AG09309 (cell line): ENCODE measurements at regions not wholly inside any gene's neighbourhood (a gene's known extent, or its start where the extent isn't known, plus 50 kb on each side); places are given as distances from the start of the nearest gene placed in this dataset.
"Not testable (repeated sequence)": the region's sequence is repeated elsewhere in the genome, so short reads cannot be mapped to it uniquely, and the experiment has no call there.

Source experiments
- DNase-seq: peaks from one replicate; pipeline ENCODE4 v3.0.0-alpha.2; 2010; ENCODE audit warnings: low read depth
- H3K4me3 ChIP-seq: 2 replicates; pipeline ENCODE4 v1.5.1; 2011; ENCODE audit warnings: mild to moderate bottlenecking, low read depth, low read length, moderate library complexity; ENCODE audit not compliant: control insufficient read depth
- CTCF ChIP-seq: IDR thresholded peaks from 2 replicates; pipeline ENCODE4 v1.5.1; 2011; ENCODE audit warnings: mild to moderate bottlenecking, low read depth, low read length, inconsistent platforms; ENCODE audit not compliant: insufficient read depth, control insufficient read depth; ENCODE audit errors: missing control alignments

- DNase-seq: no peak
- no peak for TF ChIP-seq CTCF
- no peak overlapping the region for H3K4me3 ChIP-seq
Observed at GRCh38 chr4:169899295-169899694, 126.9 kb downstream of the MFAP3L start.

GRCh38 chr4:169898095-169898494 is 128.1 kb downstream of the MFAP3L start:
- no peak overlapping the region for H3K4me3 ChIP-seq
- TF ChIP-seq CTCF: no peak
- no peak for DNase-seq

- not testable (repeated sequence) for H3K4me3 ChIP-seq, DNase-seq
Observed at GRCh38 chr4:169894767-169895166, 131.4 kb downstream of the MFAP3L start.

GRCh38 chr4:169885893-169886292 is 128.1 kb upstream of the HPF1 start:
- H3K4me3 ChIP-seq: no peak overlapping the region
- no peak for TF ChIP-seq CTCF
- DNase-seq: no peak

- TF ChIP-seq CTCF: no peak
- DNase-seq: no peak
Observed at GRCh38 chr4:169881769-169882168, 124.0 kb upstream of the HPF1 start.

GRCh38 chr4:169870507-169870906 is 112.8 kb upstream of the HPF1 start:
- no peak overlapping the region for H3K4me3 ChIP-seq
- TF ChIP-seq CTCF: no peak
- DNase-seq: no peak

More at GRCh38 chr4:169881769-169882168, 124.0 kb upstream of the HPF1 start:
- H3K4me3 ChIP-seq: no peak overlapping the region

GRCh38 chr4:169869490-169869889 is 111.7 kb upstream of the HPF1 start:
- no peak overlapping the region for H3K4me3 ChIP-seq
- TF ChIP-seq CTCF: no peak
- DNase-seq: no peak
